TTC549 (cell line): ENCODE measurements at regions not wholly inside any gene's neighbourhood (a gene's known extent, or its start where the extent isn't known, plus 50 kb on each side); places are given as distances from the start of the nearest gene placed in this dataset.

Experiments
- FAIRE-seq: peaks from 2 replicates; lab custom pipeline; 2012; peaks lifted over from hg19 to GRCh38; lab: Jason Lieb, UNC

DNA sequence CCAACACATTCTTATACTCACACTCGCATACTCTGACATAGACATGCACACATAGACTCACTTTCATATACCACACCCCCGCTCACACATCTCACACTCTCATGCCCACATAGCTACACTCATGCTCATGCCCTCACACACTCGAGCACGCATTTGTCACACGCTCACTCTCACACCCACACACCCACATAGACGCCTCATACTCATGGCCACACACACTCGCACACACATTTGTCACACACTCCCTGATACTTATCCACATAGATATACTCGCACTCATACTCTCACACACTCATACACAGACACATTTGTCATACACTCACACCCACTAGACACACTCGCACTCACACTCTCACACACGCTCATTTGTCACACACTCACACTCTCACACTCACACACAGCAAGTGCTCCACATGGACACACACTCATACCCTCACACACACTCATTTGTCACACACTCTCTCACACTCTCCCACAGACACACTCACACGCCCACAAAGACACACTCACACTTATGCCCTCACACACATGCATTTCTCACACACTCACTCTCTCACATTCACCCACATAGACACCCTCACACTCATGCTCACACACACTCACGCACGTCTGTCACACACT lies 50.9 kb downstream of the TNP1 start:
- FAIRE-seq, result no peak

DNA sequence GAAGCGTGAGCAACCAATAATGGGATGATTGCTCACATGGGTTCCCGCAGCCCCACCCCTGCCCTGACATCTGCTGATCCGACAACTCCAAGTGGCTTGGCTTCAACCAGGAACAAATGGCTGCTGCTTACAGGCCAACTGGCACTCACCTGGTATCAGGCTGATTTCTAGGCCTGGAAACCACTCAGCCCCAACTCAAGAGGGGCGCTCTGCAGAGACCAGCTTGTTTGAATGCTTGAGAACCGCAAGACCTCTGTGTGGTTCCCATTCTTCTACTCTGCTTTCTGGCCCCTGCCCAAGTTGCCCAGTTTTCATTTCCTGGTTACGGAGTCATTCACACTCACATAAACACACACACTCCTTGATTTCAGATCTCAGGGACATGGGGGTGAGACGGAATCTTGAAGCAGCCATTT lies 52.0 kb downstream of the TNP1 start:
- no peak for FAIRE-seq

- no peak for FAIRE-seq
Measured at GRCh38 chr2:216804357-216805350, 55.2 kb downstream of the TNP1 start.

DNA sequence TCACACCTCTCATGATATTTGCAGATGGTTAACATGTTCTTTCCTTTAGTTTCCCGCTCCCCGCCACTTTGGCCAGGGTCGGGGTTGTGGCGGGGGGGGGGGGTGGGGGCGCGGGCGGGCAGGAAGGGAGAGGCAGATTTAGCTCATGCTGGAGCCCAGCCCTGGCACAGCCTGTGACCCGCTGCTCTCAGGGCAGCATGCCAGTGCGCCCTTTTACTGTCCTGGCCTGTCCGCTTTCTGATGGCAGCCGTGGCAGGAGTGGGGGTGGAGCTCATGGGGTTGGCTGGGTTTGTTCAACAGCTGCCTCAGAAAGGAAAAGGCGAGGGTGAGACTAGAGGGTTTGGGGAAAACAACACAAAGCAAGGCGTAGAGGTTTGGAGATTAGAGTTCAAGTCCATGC lies 56.1 kb downstream of the TNP1 start:
- no peak for FAIRE-seq

DNA sequence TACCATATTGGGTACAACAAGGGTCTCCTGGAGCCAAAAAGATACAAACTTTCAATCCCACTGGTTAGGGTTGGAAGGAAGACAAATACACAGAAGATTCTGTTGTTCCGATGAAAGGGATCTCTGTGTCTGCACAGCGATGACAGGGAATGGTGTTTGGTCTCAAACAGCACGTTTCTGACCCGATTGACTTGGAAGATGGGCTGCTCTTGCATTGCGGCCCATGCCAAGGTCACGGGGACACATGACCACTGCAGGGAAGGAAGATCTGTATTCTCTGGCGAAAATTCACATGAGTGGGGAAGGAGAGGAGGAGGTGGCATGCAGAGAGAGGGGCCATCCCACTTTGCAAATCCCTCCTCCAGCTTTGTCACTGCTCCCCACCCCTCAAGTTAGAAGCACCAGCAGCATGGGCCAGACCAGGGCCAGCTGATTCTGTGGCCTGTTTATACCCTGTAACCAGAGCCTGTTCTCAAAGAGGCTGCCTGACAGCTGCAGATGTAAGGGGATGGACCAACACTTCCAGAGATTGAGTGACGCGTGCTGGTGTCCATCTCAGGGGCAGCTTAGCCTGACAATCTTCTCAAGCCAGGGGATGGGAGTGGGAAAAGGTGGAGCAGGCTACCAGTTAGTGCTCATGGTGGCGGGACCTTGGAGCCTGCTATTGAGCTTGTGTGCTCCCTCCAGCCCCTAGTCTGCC lies 57.2 kb downstream of the TNP1 start:
- no peak for FAIRE-seq

- no peak for FAIRE-seq
Measured at GRCh38 chr2:216800836-216801235, 59.0 kb downstream of the TNP1 start.

DNA sequence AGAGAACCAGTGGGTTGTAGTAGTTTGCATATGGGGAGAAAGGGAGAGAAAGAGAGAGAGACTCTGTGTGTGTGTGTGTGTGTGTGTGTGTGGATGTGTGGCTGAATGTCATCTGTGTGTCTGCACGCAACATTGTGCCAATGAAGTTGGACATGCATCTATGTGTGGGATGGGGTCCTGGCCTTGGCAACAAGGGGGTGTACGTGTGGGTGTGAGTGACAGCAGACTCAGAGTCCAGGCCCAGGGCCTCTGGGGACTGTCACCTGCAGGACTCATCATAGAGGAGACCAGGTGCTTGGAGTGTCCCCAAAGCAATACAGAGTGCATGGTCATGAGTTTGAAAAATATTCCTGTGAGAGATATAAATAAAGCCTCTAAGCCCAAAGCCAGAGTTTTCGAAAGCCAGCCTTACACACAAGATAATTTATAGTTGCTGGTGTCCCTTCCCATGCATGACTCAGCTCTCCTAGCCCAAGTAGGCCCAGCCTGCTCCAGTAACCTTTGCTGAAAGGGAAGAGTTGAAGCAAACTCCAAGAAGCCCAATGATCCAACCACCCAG lies 59.9 kb downstream of the TNP1 start:
- no peak for FAIRE-seq

GRCh38 chr2:216796115-216796840 lies 63.6 kb downstream of the TNP1 start:
- no peak for FAIRE-seq

- FAIRE-seq, result no peak
Measured at GRCh38 chr2:216793386-216793785, 66.5 kb downstream of the TNP1 start.

- no peak for FAIRE-seq
Measured at GRCh38 chr2:216792222-216793021, 67.4 kb downstream of the TNP1 start.

GRCh38 chr2:216791303-216791702 lies 68.6 kb downstream of the TNP1 start:
- FAIRE-seq, result no peak

DNA sequence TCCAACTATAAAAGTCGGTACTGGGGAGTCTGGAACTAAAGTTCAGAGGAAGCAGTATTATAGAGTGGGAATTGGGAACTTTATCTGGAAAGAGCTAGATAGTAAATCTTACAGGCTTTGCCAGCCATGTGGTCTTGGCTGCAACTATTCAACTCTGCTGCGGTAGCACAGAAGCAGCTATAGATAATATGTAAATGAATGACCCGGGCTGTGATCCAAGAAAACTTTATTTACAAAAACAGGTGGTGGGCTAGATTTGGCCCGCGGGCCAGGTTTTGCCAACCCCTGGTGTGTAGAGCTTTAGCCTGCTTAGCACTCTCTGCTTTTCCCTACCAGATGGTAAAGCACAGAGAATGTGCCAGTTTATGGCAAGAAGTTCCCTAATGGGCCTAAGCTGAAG lies 70.8 kb downstream of the TNP1 start:
- FAIRE-seq, result no peak

- FAIRE-seq, result no peak
Measured at GRCh38 chr2:216787851-216788540, 71.9 kb downstream of the TNP1 start.

- no peak for FAIRE-seq
Measured at GRCh38 chr2:216786676-216787075, 73.2 kb downstream of the TNP1 start.

DNA sequence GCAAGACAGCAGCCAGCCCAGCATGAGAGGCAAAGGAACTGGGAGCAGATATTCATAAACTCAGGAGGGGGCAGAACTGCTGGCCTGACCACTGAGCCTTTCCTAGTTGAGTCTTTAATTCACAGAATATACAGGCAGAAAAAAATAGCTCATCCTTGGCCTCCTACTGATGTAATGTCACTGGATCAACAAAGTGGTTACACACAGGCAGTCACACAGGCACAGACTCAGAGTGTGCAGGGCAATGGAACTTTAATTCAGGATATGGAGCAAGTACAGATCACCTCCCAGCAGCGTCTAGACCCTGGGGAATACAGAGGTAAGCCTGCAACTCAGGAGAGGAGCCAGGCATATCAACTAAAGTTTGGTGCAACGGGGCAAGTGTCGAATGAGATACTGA lies 75.4 kb downstream of the TNP1 start:
- no peak for FAIRE-seq

DNA sequence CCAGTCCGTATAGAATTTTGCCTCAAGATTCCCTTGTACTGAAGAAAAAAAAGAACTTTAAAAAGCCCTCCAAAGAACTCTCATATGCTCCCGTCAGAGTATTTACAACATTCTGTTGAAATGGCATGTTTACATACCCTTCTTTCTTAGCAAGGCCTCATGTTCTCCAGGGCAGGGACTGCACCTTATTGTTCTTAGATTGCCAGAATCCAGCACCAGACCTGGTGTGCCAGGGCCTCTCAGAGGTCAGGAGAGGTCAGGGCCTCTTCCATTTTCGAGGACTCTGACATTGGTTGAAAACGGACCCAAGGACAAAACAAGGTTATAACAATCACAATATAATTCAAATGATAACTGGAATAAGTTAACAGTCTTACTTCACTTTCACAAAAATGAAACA lies 78.2 kb downstream of the TNP1 start:
- no peak for FAIRE-seq

DNA sequence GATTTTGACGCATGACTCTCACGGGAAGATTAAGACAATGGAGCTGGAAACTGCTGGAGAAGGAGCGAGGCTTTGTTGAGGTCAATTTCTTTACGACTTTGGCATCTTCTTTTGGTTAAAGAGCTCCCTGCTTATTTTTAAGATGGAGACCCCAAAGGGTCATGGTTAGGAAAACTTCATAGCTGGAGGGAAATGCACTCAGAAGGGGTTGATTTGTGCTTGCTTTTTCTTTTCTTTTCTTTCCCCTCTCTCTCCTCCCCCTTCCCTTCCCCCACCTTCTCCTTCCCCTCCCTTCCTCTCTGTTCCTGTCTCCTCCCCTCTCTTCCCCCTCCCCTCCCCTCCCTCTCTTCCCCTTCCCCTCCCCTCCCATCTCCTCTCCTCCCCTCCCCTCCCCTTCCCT lies 79.0 kb downstream of the TNP1 start:
- FAIRE-seq, result no peak

GRCh38 chr2:216777637-216778273 lies 82.1 kb downstream of the TNP1 start:
- FAIRE-seq, result peak; percentile 92

GRCh38 chr2:216776066-216776850 lies 80.9 kb upstream of the IGFBP5 start:
- FAIRE-seq, result no peak
